GM12878 (cell line): ENCODE measurements at regions not wholly inside any gene's neighbourhood (a gene's known extent, or its start where the extent isn't known, plus 50 kb on each side); places are given as distances from the start of the nearest gene placed in this dataset.

Source experiments
- ATAC-seq: fragments of 200-7000 bp; cut with Tn5 transposase; 3 replicates; pipeline ENCODE4 v1.9.1; 2020; ENCODE audit warnings: mild to moderate bottlenecking, moderate library complexity
- BruUV-seq: library from RNA; stranded (reverse); fragments of 400-500 nt; replicated peaks from 2 replicates; lab custom pipeline; 2021; lab: Mats Ljungman, UMichigan
- CTCF ChIA-PET: fragments of 300-600 bp; sonication (Branson Sonifier 250); formaldehyde crosslinking; extraction: SDS; loops from one replicate; lab custom pipeline; 2021; ENCODE audit warnings: inconsistent platforms; lab: Yijun Ruan, JAX
- POLR2A ChIA-PET: fragments of 350-600 bp; formaldehyde crosslinking; extraction: SDS; loops from one replicate; lab custom pipeline; 2021; ENCODE audit warnings: inconsistent platforms; lab: Charles Lee
- RAD21 ChIA-PET: fragments of 300-600 bp; sonication (Branson Sonifier 250); formaldehyde crosslinking; loops from one replicate; lab custom pipeline; 2023; ENCODE audit warnings: antibody characterized with exemption; ENCODE audit not compliant: unreplicated experiment; lab: Charles Lee
- SMC1A ChIA-PET: fragments of 300-600 bp; sonication (Branson Sonifier 250); formaldehyde crosslinking; loops from one replicate; lab custom pipeline; 2023; ENCODE audit not compliant: unreplicated experiment, uncharacterized antibody; lab: Charles Lee
- DNase-seq: peaks from one replicate; pipeline ENCODE4 v3.0.0-alpha.2; 2011; ENCODE audit warnings: low read depth, low spot score
- FAIRE-seq: peaks from 3 replicates; lab custom pipeline; 2011; peaks lifted over from hg19 to GRCh38; lab: Jason Lieb, UNC
- H2AFZ ChIP-seq: 2 replicates; pipeline ENCODE4 v1.6.0; 2011; ENCODE audit warnings: low read depth, low read length, control low read depth; ENCODE audit not compliant: control insufficient read depth
- H3K27ac ChIP-seq: 2 replicates; pipeline ENCODE4 v1.5.1; 2011; ENCODE audit warnings: control low read depth; ENCODE audit not compliant: control insufficient read depth, insufficient read depth
- H3K27me3 ChIP-seq, 2 experiments: replicated peaks in 1 of 2; 2 replicates each; pipeline versions ENCODE4 v1.6.0 to v1.6.1; 2011; ENCODE audit warnings: low read length in 1 of 2; ENCODE audit not compliant: control insufficient read depth in 2 of 2, insufficient read depth in 2 of 2
- H3K36me3 ChIP-seq, 2 experiments: 2 replicates each; pipeline ENCODE4 v1.5.1; 2011; ENCODE audit warnings: low read length in 1 of 2; ENCODE audit not compliant: control insufficient read depth in 2 of 2, insufficient read depth in 2 of 2
- H3K4me1 ChIP-seq: 2 replicates; pipeline ENCODE4 v1.6.1; 2011; ENCODE audit warnings: mild to moderate bottlenecking, low read length, moderate library complexity, mixed read lengths; ENCODE audit not compliant: control insufficient read depth, insufficient read depth
- H3K4me2 ChIP-seq: 2 replicates; pipeline ENCODE4 v1.6.0; 2011; ENCODE audit warnings: control low read depth; ENCODE audit not compliant: control insufficient read depth, insufficient read depth
- H3K4me3 ChIP-seq: fragments of 200-600 bp; sonication (generic); 2 replicates; pipeline ENCODE4 v1.5.1; 2016
- H3K79me2 ChIP-seq: 2 replicates; pipeline ENCODE4 v1.6.0; 2011; ENCODE audit warnings: low read length; ENCODE audit not compliant: control insufficient read depth, insufficient read depth
- H3K9ac ChIP-seq: 2 replicates; pipeline ENCODE4 v1.8.0; 2011; ENCODE audit warnings: low read length, control low read depth, mixed read lengths; ENCODE audit not compliant: control insufficient read depth, insufficient read depth
- H3K9me3 ChIP-seq: replicated peaks from 3 replicates; pipeline ENCODE4 v1.5.1; 2011; ENCODE audit warnings: mild to moderate bottlenecking, low read length; ENCODE audit not compliant: control insufficient read depth, insufficient read depth
- H4K20me1 ChIP-seq: 2 replicates; pipeline ENCODE4 v1.6.0; 2011; ENCODE audit not compliant: control insufficient read depth, insufficient read depth
- BMI1 ChIP-seq: fragments of 450-650 bp; IDR thresholded peaks from 2 replicates; pipeline ENCODE4 v1.6.1; 2016; ENCODE audit warnings: mild to moderate bottlenecking, moderate library complexity, borderline replicate concordance
- BRCA1 ChIP-seq: IDR thresholded peaks from 2 replicates; pipeline ENCODE4 v1.6.1; 2011; ENCODE audit warnings: low read depth, low read length, improper control_type of control experiment
- FOS ChIP-seq: IDR thresholded peaks from 3 replicates; pipeline ENCODE4 v1.6.1; 2011; ENCODE audit warnings: borderline replicate concordance; ENCODE audit not compliant: insufficient read length; ENCODE audit errors: extremely low read depth
- FOXK2 ChIP-seq: fragments of 450-650 bp; IDR thresholded peaks from 2 replicates; pipeline ENCODE4 v1.6.1; 2017; ENCODE audit warnings: mild to moderate bottlenecking, moderate library complexity
- JUND ChIP-seq: IDR thresholded peaks from 2 replicates; pipeline ENCODE4 v1.6.1; 2012; ENCODE audit warnings: low read depth, mild to moderate bottlenecking, low read length, improper control_type of control experiment, moderate library complexity
- MEF2A ChIP-seq: IDR thresholded peaks from 2 replicates; pipeline ENCODE4 v1.6.1; 2011; ENCODE audit warnings: low read depth, mild to moderate bottlenecking, low read length, moderate library complexity; ENCODE audit not compliant: insufficient read depth
- REST ChIP-seq: IDR thresholded peaks from 2 replicates; pipeline ENCODE4 v1.6.1; 2012; ENCODE audit warnings: mild to moderate bottlenecking, low read depth, low read length
- SIN3A ChIP-seq: IDR thresholded peaks from 2 replicates; pipeline ENCODE4 v1.6.1; 2012; ENCODE audit warnings: low read depth, low read length, improper control_type of control experiment
- SKIL ChIP-seq: fragments of 450-650 bp; IDR thresholded peaks from 2 replicates; pipeline ENCODE4 v1.6.1; 2017; ENCODE audit warnings: mild to moderate bottlenecking, low read depth, inconsistent platforms; ENCODE audit not compliant: poor library complexity, severe bottlenecking
- SUZ12 ChIP-seq: fragments of 200-600 bp; sonication (generic); IDR thresholded peaks from one replicate; pipeline ENCODE4 v1.6.1; 2018; ENCODE audit warnings: antibody characterized with exemption, mild to moderate bottlenecking; ENCODE audit not compliant: unreplicated experiment
- TAF1 ChIP-seq: IDR thresholded peaks from 2 replicates; pipeline ENCODE4 v1.6.1; 2011; ENCODE audit warnings: mild to moderate bottlenecking, low read depth, low read length, borderline replicate concordance
- TBL1XR1 ChIP-seq: IDR thresholded peaks from 2 replicates; pipeline ENCODE4 v1.6.1; 2012; ENCODE audit warnings: low read depth, low read length, improper control_type of control experiment
- ZNF24 ChIP-seq: fragments of 450-650 bp; IDR thresholded peaks from 2 replicates; pipeline ENCODE4 v1.6.1; 2017; ENCODE audit warnings: antibody characterized with exemption, mild to moderate bottlenecking
- ZNF592 ChIP-seq: fragments of 450-650 bp; IDR thresholded peaks from 2 replicates; pipeline ENCODE4 v1.6.1; 2017; ENCODE audit warnings: mild to moderate bottlenecking, moderate library complexity
- ZNF622 ChIP-seq: fragments of 450-650 bp; IDR thresholded peaks from 2 replicates; pipeline ENCODE4 v1.6.1; 2017; ENCODE audit warnings: mild to moderate bottlenecking, inconsistent platforms
- WGBS: methylation state at CpG from one replicate; pipeline ENCODE4 v1.1.6; 2016; ENCODE audit warnings: low lambda C conversion rate; ENCODE audit not compliant: insufficient replicate concordance, insufficient coverage; ENCODE audit errors: missing lambda C conversion rate; 5-methylcytosine and 5-hydroxymethylcytosine counted together
- in situ Hi-C: fragments of 300-500 bp; cut with MboI; formaldehyde crosslinking; loops from 9 replicates; pipeline ENCODE4 v1.14.3; 2018; ENCODE audit warnings: mixed read lengths
- intact Hi-C: fragments of 100-400 bp; cut with micrococcal nuclease; formaldehyde crosslinking; loops from one replicate; pipeline ENCODE4 v1.14.2; 2022; ENCODE audit not compliant: unreplicated experiment

- POLR2A ChIA-PET, result no interaction called here
- CTCF ChIA-PET, result no interaction called here
- Histone ChIP-seq H3K27me3 (no peaks in the 10 kb centered on the region), H3K36me3 (no peaks in the 10 kb centered on the region), H3K9me3 (no peaks in the 10 kb centered on the region), H3K27ac (no peak overlapping the region), H2AFZ (no peak overlapping the region), H3K9ac (no peak overlapping the region), H3K79me2 (no peaks in the 10 kb centered on the region), H3K4me2 (no peak overlapping the region), H3K4me1 (no peaks in the 10 kb centered on the region), H4K20me1 (no peaks in the 10 kb centered on the region), H3K4me3 (no peak overlapping the region)
- no TSS peak for BruUV-seq
- RAD21 ChIA-PET, result no interaction called here
- DNase-seq (no peak), ATAC-seq (no peak), FAIRE-seq (no peak)
- WGBS, result 43% methylated on average over 2 of the region's 2 CpGs
- in situ Hi-C loops, result no loop called here
- SMC1A ChIA-PET, result interaction anchor here (1.2 kb wide), 1 partner anchor 13 kb away, joined by 3 read pairs; no protein-coding TSS in a partner anchor
- intact Hi-C loops, result no loop called here
- no peak for TF ChIP-seq SKIL
- no peak for TF ChIP-seq JUND
- no peak for TF ChIP-seq FOS
- TF ChIP-seq FOXK2, result no peak
- no peak for TF ChIP-seq ZNF24
- no peak for TF ChIP-seq ZNF622
- TF ChIP-seq TBL1XR1, result no peak
- no peak for TF ChIP-seq BMI1
- TF ChIP-seq ZNF592, result no peak
- TF ChIP-seq SIN3A, result no peak
- no peak for TF ChIP-seq BRCA1
- TF ChIP-seq TAF1, result no peak
- no peak for TF ChIP-seq REST
- no peak for TF ChIP-seq MEF2A
- TF ChIP-seq SUZ12, result no peak
These were observed 267.2 kb downstream of the TMEM114 start for GRCh38 chr16:8323153-8323552.
